ENCODE measurements at regions not wholly inside any gene's neighbourhood (a gene's known extent, or its start where the extent isn't known, plus 50 kb on each side); places are given as distances from the start of the nearest gene placed in this dataset.

- DNase-seq = no peak
Observed at GRCh38 chr16:85296859-85297660, 184.8 kb upstream of the CIBAR2 start.

- no peak for DNase-seq
Observed at GRCh38 chr16:85297881-85298280, 185.6 kb upstream of the CIBAR2 start.

- no peak for DNase-seq
Observed at GRCh38 chr16:85300406-85300968, 188.2 kb upstream of the CIBAR2 start.

GRCh38 chr16:85301231-85301630, 189.0 kb upstream of the CIBAR2 start:
- no peak for DNase-seq

- DNase-seq = no peak
Observed at GRCh38 chr16:85302018-85302847, 190.0 kb upstream of the CIBAR2 start.

- no peak for DNase-seq
Observed at GRCh38 chr16:85302848-85303353, 190.6 kb upstream of the CIBAR2 start.

GRCh38 chr16:85303354-85303883, 191.1 kb upstream of the CIBAR2 start:
- DNase-seq = peak; percentile 3

- no peak for DNase-seq
Observed at GRCh38 chr16:85304337-85304736, 192.1 kb upstream of the CIBAR2 start.

- no peak for DNase-seq
Observed at GRCh38 chr16:85306071-85306792, 194.0 kb upstream of the CIBAR2 start.

GRCh38 chr16:85306793-85307551, 194.7 kb upstream of the CIBAR2 start:
- no peak for DNase-seq

- DNase-seq = no peak
Observed at GRCh38 chr16:85307552-85308364, 195.5 kb upstream of the CIBAR2 start.

GRCh38 chr16:85308611-85309540, 196.6 kb upstream of the CIBAR2 start:
- DNase-seq = no peak

GRCh38 chr16:85309656-85310587, 197.7 kb upstream of the CIBAR2 start:
- DNase-seq = no peak

GRCh38 chr16:85310868-85311585, 198.8 kb upstream of the CIBAR2 start:
- no peak for DNase-seq

- no peak for DNase-seq
Observed at GRCh38 chr16:85311741-85312140, 199.5 kb upstream of the CIBAR2 start.

- DNase-seq = no peak
Observed at GRCh38 chr16:85312174-85312573, 199.9 kb upstream of the CIBAR2 start.

- no peak for DNase-seq
Observed at GRCh38 chr16:85312642-85313525, 200.6 kb upstream of the CIBAR2 start.

Measured in NCI-H526 treated with DMSO at 0.1 percent for 48 hours (cell line).